ENCODE measurements at regions not wholly inside any gene's neighbourhood (a gene's known extent, or its start where the extent isn't known, plus 50 kb on each side); places are given as distances from the start of the nearest gene placed in this dataset.

- no peak for TF ChIP-seq SP1 (IDR thresholded peaks at IDR 0.05)
- no peak for TF ChIP-seq ELF4 (IDR thresholded peaks at IDR 0.05)
- no peak for TF ChIP-seq ARNT (IDR thresholded peaks at IDR 0.05)
- TF ChIP-seq ZNF384 (IDR thresholded peaks at IDR 0.05), result no peak
- TF ChIP-seq FOXM1 (IDR thresholded peaks at IDR 0.05; ENCODE audit: borderline replicate concordance), result no peak
- TF ChIP-seq TARDBP (IDR thresholded peaks at IDR 0.05), result no peak
- no peak for TF ChIP-seq L3MBTL2 (conservative IDR thresholded peaks at IDR 0.05)
- TF ChIP-seq HDGF (IDR thresholded peaks at IDR 0.05; ENCODE audit: borderline replicate concordance), result no peak
- TF ChIP-seq NFRKB (IDR thresholded peaks at IDR 0.05), result no peak
- TF ChIP-seq BHLHE40 (IDR thresholded peaks at IDR 0.05; ENCODE audit: borderline replicate concordance), result no peak
Observed at GRCh38 chr2:242060212-242060835, 190.8 kb downstream of the RTP5 start.

Measured in HEK293T (cell line).